ENCODE measurements at regions not wholly inside any gene's neighbourhood (a gene's known extent, or its start where the extent isn't known, plus 50 kb on each side); places are given as distances from the start of the nearest gene placed in this dataset.

DNA sequence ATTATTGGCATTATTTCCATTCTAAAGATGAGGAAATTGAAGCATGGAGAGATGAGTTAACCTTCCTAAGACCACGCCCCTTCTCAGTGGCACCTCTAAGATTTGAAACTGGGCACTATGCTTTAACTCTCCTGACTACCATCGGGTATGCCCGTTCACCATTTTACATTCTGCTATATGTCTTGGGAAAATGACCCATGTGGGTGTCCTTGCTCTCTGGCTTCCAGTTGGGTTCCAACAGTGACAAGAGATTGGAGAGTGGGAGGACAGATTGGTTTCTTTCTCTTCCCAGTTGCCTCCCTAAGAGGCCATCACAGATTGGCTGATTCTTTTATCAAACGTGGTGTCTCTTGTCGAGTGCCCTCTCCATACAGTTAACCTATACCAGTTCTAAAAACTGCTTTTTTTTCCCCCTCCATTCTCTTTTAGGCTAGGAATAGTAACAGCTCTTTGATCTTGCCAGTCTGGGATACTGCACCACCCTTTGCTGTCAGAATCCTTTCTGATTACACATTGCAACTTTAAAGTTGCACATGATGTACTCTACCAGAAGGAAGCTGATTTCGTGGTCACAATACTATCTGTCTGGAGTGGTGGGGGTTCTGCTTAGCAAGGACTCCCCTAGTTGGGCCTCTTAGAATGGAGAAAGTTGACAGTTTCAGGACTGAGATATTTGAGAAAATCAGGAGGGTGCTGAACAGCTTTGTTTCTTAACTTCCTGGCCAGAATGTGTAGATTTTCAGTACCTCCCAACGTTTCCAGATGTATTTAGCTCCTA, 88.0 kb upstream of the ELOVL5 start:
- Histone ChIP-seq H3K27ac (ENCODE audit: low read depth, low read length, poor library complexity, severe bottlenecking) (no peak overlapping the region), H3K36me3 (ENCODE audit: insufficient read depth, low read length) (no peaks in the 10 kb centered on the region), H3K9me2 (ENCODE audit: insufficient read depth, low read length) (no peaks in the 10 kb centered on the region), H3K4me3 (ENCODE audit: low read depth, low read length, poor library complexity, severe bottlenecking) (no peak overlapping the region), H3K4me2 (ENCODE audit: low read length) (no peak overlapping the region), H3K9me3 (ENCODE audit: low read length) (no peaks in the 10 kb centered on the region), H2AFZ (ENCODE audit: low read length) (peak overlapping the region; percentile 1; the same call in 1 of the 2 replicates), H3K4me1 (ENCODE audit: insufficient read depth, low read length, poor library complexity, severe bottlenecking) (no peaks in the 10 kb centered on the region), H4K20me1 (ENCODE audit: insufficient read depth, low read length) (no peaks in the 10 kb centered on the region), H3K79me2 (ENCODE audit: insufficient read depth, low read depth, low read length) (no peaks in the 10 kb centered on the region)
- intact Hi-C loops (cut with micrococcal nuclease; ENCODE audit: unreplicated experiment): loop anchor here (1.0 to 2.0 kb wide), 3 partner anchors 48 to 264 kb away; no protein-coding TSS in a partner anchor
- ChIA-PET POLR2A (interaction anchor here (0.6 to 2.2 kb wide), 4 partner anchors 9 to 332 kb away, joined by 3 to 6 read pairs (median 5); no protein-coding TSS in a partner anchor), CTCF (ENCODE audit: unreplicated experiment) (interaction anchor here (1.1 kb wide), 1 partner anchor 264 kb away, joined by 4 read pairs; no protein-coding TSS in a partner anchor)
- TF ChIP-seq EZH2phosphoT487 (IDR thresholded peaks at IDR 0.05; ENCODE audit: borderline replicate concordance, low read depth, low read length): no peak
- TF ChIP-seq, protein P1, sequence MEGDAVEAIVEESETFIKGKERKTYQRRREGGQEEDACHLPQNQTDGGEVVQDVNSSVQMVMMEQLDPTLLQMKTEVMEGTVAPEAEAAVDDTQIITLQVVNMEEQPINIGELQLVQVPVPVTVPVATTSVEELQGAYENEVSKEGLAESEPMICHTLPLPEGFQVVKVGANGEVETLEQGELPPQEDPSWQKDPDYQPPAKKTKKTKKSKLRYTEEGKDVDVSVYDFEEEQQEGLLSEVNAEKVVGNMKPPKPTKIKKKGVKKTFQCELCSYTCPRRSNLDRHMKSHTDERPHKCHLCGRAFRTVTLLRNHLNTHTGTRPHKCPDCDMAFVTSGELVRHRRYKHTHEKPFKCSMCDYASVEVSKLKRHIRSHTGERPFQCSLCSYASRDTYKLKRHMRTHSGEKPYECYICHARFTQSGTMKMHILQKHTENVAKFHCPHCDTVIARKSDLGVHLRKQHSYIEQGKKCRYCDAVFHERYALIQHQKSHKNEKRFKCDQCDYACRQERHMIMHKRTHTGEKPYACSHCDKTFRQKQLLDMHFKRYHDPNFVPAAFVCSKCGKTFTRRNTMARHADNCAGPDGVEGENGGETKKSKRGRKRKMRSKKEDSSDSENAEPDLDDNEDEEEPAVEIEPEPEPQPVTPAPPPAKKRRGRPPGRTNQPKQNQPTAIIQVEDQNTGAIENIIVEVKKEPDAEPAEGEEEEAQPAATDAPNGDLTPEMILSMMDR (conservative IDR thresholded peaks at IDR 0.05; ENCODE audit: low read length): no peak
- no TSS peak for BruUV-seq (replicated peaks)
- DNase-seq (ENCODE audit: low spot score): no peak

DNA sequence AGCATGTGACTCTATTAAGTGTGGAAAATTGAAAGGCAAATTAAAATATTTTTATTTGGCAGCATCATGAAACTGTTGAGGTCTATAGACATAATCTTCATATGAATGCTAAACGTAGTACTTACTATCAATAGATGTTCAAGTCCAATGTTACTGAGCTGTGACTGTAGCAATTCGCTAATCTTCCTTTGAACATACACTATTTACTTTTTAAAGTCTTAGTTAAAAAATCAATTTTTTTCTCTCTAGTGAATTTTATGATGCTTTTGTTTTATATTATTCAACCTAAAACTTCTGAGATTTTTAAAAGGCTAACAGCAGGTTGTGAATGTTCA, 85.2 kb upstream of the ELOVL5 start:
- no peaks in the 10 kb centered on the region for H3K9me3 ChIP-seq (ENCODE audit: low read length)
- no peak for DNase-seq (ENCODE audit: low spot score)
- H3K36me3 ChIP-seq (ENCODE audit: insufficient read depth, low read length): no peaks in the 10 kb centered on the region
- TF ChIP-seq, protein P1 (conservative IDR thresholded peaks at IDR 0.05; ENCODE audit: low read length): no peak
- no peak for TF ChIP-seq EZH2phosphoT487 (IDR thresholded peaks at IDR 0.05; ENCODE audit: borderline replicate concordance, low read depth, low read length)
- H3K4me3 ChIP-seq (ENCODE audit: low read depth, low read length, poor library complexity, severe bottlenecking): no peak overlapping the region
- no peaks in the 10 kb centered on the region for H3K9me2 ChIP-seq (ENCODE audit: insufficient read depth, low read length)
- no TSS peak for BruUV-seq (replicated peaks)
- H3K4me2 ChIP-seq (ENCODE audit: low read length): no peak overlapping the region
- H3K27ac ChIP-seq (ENCODE audit: low read depth, low read length, poor library complexity, severe bottlenecking): no peak overlapping the region
- H4K20me1 ChIP-seq (ENCODE audit: insufficient read depth, low read length): no peaks in the 10 kb centered on the region
- intact Hi-C loops (cut with micrococcal nuclease; ENCODE audit: unreplicated experiment): no loop called here
- no peaks in the 10 kb centered on the region for H3K79me2 ChIP-seq (ENCODE audit: insufficient read depth, low read depth, low read length)
- CTCF ChIA-PET (ENCODE audit: unreplicated experiment): no interaction called here
- POLR2A ChIA-PET: interaction anchor here (0.6 kb wide), 1 partner anchor 274 kb away, joined by 3 read pairs; no protein-coding TSS in a partner anchor
- no peak overlapping the region for H2AFZ ChIP-seq (ENCODE audit: low read length)
- no peaks in the 10 kb centered on the region for H3K4me1 ChIP-seq (ENCODE audit: insufficient read depth, low read length, poor library complexity, severe bottlenecking)

Measured in OCI-LY7 (cell line).